GM18861 (cell line): ENCODE measurements at regions not wholly inside any gene's neighbourhood (a gene's known extent, or its start where the extent isn't known, plus 50 kb on each side); places are given as distances from the start of the nearest gene placed in this dataset.
"Not testable (repeated sequence)": the region's sequence is repeated elsewhere in the genome, so short reads cannot be mapped to it uniquely, and the experiment has no call there.

Experiments used
- ATAC-seq: cut with Tn5 transposase; IDR thresholded peaks from one replicate; pipeline ENCODE4 v1.9.1; 2021; ENCODE audit not compliant: unreplicated experiment

GRCh38 chr16:65710107-65710506, 588.2 kb upstream of the CDH11 start:
- ATAC-seq = no peak

DNA sequence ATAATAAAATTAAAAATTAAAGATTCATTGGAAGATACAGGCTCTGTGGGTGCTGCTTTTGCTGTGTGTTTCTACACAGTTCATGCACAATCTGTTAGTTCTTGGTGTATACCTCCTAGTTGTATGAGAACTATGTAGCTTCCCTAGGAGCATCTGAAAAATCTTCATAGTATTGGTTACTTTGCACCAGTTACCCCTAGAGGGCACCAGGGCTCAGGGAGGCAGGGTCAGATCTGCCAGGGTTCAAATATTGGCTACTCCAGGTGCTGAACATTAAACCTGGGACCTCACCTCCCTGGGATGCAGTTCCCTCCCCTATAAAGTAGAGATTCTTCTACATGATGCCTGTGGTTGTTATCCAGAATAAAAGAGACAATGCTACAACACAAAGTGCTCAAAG, 583.0 kb upstream of the CDH11 start:
- no peak for ATAC-seq

DNA sequence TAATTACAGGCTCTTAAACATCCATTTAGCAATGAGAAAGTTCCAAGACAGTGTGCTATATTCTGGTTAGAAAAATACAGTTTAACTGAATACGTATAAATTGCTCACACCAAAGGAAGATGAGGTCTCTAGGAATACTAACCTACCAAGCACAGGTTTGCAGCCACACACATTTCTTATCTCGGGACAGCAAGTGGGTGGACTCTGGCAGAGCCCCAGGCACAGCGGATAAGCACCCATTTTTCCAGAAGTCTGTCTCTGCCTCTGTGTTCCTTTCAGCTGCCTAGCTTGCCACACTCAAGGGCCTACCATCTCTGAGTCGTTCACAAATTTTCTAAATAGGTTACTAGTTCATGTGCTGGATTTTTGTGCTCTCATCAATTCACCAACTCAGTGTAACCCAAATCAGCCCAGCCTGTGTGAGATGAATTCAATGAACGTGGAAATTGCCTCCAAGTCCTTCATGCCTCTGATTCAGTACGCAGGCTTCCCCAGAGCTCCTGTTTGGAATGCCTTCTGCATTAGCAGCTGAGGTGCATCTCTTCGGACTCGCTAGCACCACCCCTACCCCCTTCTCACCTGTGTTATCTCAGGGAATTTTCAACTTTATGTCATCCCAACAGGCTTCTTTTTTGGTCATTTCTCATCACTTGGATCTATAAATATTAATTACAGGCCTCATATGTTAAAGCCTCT, 581.0 kb upstream of the CDH11 start:
- no peak for ATAC-seq

DNA sequence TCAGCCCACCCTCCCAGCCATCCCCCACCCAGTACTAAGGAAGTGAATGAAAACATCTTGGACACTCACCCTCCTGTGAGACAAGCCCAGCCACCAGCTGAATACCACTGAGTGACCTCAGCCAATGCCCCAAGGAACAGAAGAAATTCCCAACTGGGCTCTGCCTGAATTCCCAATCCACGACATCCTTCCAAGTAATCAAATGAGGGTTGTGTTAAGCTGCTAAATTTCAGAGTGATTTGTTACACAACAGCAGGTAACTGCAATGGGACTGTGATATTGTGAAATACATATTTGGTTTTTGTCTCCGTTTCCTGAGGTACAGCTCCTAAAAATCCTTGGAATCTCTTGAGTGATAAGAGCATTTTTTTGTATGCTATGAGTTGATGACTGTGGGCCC, 578.7 kb upstream of the CDH11 start:
- ATAC-seq = no peak

DNA sequence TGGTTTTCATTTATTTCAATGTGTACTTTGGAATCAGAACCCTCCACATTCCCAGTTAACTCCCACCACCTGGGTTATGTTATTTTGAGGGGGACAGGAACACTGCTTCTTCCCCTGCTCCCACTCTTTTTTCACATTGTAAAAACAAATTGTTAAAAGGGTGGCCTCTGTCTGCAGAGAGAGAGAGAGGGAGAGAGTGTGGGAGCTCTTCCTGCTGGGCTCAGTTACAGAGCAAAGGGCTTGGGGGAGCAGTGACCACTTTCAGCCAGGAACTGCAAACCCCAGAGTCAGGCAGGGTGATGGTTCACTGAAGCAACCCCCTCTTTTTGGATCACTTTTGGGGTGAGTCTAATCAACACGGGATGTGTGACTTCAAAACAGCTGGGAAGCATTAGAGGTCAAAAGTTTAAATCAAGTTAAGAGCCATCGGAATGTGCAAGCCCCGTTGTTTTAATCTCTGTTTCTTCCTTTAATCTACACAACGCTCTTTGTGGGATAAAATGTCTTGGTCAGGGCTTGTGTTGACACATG, 577.0 kb upstream of the CDH11 start:
- ATAC-seq = no peak

DNA sequence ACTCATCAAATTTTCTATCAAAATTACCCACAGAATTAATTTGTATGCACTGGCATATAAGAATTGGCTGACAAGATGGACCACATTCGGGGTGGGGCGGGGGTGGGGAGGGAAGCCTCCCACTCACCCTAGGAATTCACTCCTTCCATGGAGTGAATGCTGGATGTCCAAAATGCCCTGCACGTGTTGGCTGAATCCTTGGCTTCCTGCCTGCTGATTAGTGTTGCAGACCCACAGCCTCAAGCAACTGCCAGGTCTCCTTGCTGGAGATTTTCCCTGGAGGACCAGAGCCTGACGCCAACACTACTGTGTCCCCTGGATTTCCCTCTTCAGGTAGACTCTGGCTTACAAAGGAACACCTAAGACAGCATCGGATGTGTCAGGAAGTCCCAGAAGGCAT, 575.7 kb upstream of the CDH11 start:
- no peak for ATAC-seq

GRCh38 chr16:65697065-65697464, 575.2 kb upstream of the CDH11 start:
- ATAC-seq = no peak

DNA sequence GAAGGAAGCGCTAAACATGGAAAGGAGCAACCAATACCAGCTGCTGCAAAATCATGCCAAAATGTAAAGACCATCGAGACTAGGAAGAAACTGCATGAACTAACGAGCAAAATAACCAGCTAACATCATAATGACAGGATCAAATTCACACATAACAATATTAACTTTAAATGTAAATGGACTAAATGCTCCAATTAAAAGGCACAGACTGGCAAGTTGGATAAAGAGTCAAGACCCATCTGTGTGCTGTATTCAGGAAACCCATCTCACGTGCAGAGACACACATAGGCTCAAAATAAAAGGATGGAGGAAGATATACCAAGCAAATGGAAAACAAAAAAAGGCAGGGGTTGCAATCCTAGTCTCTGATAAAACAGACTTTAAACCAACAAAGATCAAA, 570.0 kb upstream of the CDH11 start:
- not testable (repeated sequence) for ATAC-seq

DNA sequence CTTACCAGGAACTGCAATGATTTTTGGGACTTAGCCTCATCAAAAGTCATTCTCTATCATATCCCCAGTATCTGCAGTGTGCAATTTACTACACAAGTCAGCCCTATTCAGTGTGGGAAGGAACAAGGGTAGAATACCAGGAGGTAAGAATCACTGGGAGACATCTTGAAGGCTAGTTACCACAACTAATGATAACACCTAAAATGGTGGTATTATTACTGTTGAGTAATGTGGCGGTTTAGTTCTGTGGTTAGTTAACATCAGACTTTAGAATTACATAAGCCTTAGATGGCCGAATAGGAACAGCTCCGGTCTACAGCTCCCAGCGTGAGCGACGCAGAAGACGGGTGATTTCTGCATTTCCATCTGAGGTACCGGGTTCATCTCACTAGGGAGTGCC, 567.9 kb upstream of the CDH11 start:
- ATAC-seq = no peak

DNA sequence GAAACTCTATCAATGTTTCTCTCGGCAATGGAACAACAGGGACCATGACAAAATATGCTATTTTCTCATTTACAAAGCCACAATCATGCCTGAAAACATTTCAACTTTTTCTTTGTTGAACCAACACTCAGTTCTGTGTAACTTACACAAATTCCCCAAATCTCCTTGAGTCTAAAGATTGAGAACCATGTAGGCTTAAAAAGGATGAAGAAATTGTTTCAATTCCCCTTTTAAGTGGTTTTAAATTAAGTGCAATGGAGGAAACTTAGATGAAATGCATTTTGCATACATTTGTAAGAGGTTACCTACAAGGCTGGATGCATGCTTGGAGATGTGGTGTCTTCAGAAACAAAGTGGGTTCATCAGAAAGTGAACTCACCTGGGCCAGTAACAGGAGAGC, 566.4 kb upstream of the CDH11 start:
- no peak for ATAC-seq

GRCh38 chr16:65684230-65684629, 562.4 kb upstream of the CDH11 start:
- ATAC-seq = no peak

DNA sequence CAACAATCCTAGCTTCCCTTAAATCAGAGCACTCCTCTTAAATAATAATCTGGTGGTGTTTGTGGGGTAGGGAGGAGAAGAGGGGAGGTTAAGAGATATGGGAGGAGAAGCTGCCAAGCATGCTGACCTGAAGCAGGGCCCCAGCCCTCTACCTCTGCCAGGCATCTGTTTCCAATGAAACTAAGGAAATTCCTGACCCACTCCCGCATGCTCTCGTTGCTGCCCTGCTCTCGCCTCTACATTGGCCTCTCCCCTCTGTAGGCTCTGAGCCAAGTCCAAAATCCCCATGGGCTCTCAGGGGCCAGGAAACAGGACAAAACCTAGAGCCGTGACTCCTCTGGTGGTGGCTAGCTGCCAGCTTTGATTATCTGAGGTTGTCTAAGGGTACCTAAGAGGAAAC, 559.5 kb upstream of the CDH11 start:
- no peak for ATAC-seq

DNA sequence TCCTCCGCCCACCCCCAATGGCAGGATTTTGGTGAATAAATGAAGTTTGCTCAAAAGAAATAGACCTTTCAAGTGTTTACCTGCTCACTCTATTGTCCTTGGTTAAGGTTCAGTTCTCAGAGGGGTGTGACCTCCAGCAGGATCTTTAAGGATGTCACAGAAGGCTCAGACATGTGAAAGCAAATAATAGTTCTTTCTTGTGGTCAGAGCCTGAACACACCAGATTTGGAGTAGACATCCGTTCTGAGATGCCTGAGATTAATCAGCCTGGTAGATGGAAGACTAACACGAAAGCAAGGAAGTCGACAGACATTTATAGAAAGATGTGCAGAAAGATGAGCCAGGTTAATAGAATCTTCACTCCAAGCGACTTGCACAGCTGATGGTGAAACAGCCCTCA, 557.9 kb upstream of the CDH11 start:
- ATAC-seq = no peak

DNA sequence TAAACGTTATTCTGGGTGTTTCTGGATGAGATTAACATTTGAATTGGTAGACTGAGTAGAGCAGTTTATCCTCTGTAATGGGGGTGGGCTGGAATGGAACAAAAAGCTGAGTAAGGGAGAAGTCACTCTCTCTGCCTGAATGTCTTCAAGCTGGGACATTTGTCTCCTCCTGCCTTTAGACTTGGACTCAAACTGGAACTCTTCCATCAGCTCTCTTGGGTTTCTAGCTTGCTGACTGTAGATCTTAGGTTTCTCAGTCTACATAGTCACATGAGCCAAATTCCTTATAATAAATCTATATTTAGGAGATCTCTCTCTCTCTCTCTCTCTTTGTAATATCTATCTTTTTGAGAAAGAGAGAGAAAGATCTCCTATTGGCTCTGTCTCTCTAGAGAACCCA, 553.3 kb upstream of the CDH11 start:
- no peak for ATAC-seq

GRCh38 chr16:65672960-65673359, 551.1 kb upstream of the CDH11 start:
- no peak for ATAC-seq

GRCh38 chr16:65671071-65671470, 549.2 kb upstream of the CDH11 start:
- ATAC-seq = no peak

DNA sequence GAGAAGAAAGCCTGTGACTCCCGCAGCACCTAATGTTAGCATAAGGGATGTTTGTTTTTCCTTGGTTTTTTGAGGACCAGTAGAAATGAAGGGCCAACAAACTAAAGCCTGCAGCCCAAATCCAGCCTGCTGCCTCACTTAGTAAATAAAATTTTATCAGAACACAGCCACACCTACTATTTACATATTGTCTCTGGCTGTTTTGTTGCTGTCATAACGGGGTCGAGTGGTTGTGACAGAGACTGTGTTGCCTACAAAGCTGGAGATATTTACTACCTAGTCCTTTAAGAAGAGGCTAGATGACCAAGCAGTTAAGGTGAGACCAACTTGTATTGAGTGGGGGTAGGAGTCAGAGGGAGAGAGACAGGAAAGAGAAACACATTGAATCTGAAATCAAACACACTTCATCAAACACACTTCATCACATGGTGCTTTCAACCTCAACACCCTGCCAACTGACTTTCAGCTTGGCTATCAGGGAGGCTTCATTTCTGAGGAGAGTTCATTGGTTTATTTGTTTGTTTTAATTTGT, 546.3 kb upstream of the CDH11 start:
- ATAC-seq = no peak

DNA sequence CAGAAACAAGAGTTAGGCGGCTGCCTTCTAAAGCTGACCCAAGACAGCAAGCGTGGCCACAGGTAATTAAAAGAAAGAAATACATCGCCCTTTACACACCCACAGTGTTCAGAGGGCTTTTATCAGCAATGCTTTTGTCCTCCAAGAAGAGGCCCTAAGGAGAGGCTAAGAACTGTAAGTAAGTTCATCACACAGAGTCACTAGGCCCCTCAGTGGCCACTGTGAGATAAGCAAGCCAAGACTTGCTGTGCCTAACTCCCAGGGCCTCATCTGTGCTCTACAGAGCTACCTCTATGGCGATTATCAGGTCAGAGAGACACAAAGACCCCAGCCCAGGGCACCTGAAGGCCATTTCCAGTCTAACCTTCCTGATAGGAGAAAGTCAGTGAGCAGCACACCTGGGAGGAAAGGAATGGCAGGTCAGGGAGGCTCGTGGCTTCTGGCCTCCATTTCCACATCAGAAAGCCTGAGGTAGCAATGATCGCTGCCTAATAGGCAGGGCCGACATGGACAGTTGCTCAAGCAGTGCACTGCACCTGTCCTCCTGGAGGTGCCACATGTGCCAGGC, 545.2 kb upstream of the CDH11 start:
- no peak for ATAC-seq

GRCh38 chr16:65666132-65666941, 544.5 kb upstream of the CDH11 start:
- ATAC-seq = no peak

DNA sequence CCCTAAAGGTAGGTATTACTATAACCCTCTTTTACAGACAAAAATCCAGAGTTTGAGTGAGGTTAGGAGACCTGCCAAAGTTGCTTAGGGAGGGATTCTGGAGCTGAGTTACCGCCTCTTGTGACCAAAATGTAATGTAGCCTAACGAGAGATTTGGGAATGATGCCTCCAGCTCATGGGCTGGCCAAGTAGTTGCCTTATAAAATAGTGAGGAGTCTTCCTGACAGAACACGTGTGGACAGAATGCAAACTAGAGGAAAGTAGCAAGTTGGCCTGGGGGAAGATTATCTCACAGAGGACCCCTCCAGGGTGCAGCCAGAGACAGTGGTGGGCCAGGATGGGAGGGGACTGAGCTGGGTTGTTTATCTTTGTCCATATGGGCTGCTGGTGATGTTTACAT, 543.7 kb upstream of the CDH11 start:
- no peak for ATAC-seq

- no peak for ATAC-seq
Measured at GRCh38 chr16:65663774-65664173, 541.9 kb upstream of the CDH11 start.

DNA sequence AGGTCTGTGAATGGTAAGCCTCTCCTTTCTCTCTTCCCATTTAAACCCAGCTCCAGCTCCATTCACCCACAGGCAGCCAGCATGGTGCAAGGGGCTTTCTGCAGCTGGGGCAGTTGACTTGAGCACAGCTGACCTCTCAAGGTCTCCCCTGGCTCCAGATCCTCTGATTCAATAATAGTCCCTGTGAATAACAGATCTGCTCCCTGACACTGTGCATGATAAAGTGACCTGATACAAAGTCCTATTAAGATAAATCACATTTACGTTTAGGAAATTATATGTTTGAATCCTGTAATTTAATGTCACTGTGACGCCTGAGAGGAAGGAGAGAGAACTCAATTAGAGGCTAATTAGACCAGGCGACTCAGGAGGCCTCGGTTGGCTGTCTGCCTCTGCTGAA, 540.4 kb upstream of the CDH11 start:
- ATAC-seq = no peak
